ENCODE measurements at regions not wholly inside any gene's neighbourhood (a gene's known extent, or its start where the extent isn't known, plus 50 kb on each side); places are given as distances from the start of the nearest gene placed in this dataset.
A peak's percentile ranks its signal among the peaks of the same experiment; 100 is the strongest.

DNA sequence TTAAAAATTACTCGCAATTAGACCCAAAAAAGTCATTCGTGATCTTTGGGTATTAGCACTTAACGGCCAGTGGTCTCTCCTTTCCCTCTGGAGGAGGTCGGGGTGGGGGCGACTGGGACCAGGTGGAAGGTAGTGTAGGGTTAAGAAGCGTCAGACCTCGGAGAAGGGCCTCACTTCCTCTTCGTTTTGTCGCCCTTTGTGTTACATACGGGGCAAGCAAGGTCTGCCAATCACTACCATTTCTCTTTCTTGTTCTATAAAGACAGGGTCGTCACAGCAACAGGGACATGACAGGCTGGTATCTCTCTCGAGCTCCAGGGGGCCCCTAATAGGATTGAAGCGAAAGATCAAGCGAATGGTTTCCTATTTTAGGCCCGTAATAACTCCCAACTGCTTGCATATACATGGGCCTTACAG, 136.6 kb downstream of the INSIG2 start:
- TF ChIP-seq, protein P1, sequence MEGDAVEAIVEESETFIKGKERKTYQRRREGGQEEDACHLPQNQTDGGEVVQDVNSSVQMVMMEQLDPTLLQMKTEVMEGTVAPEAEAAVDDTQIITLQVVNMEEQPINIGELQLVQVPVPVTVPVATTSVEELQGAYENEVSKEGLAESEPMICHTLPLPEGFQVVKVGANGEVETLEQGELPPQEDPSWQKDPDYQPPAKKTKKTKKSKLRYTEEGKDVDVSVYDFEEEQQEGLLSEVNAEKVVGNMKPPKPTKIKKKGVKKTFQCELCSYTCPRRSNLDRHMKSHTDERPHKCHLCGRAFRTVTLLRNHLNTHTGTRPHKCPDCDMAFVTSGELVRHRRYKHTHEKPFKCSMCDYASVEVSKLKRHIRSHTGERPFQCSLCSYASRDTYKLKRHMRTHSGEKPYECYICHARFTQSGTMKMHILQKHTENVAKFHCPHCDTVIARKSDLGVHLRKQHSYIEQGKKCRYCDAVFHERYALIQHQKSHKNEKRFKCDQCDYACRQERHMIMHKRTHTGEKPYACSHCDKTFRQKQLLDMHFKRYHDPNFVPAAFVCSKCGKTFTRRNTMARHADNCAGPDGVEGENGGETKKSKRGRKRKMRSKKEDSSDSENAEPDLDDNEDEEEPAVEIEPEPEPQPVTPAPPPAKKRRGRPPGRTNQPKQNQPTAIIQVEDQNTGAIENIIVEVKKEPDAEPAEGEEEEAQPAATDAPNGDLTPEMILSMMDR (IDR thresholded peaks at IDR 0.05; ENCODE audit: insufficient read depth, low read length, missing control alignments), result no peak
- DNase-seq (ENCODE audit: low read depth, low spot score), result no peak
- no peak overlapping the region; the same call in 1 of the 2 replicates for H3K4me3 ChIP-seq (ENCODE audit: low read depth, low read length)
- CTCF ChIA-PET, result interaction anchor here (1.5 to 4.3 kb wide), 5 partner anchors 12 to 638 kb away, joined by 4 to 116 read pairs (median 8); no protein-coding TSS in a partner anchor
- POLR2A ChIA-PET, result interaction anchor here (1.1 to 1.3 kb wide), 2 partner anchors 27 to 92 kb away, joined by 3 to 4 read pairs; no protein-coding TSS in a partner anchor

DNA sequence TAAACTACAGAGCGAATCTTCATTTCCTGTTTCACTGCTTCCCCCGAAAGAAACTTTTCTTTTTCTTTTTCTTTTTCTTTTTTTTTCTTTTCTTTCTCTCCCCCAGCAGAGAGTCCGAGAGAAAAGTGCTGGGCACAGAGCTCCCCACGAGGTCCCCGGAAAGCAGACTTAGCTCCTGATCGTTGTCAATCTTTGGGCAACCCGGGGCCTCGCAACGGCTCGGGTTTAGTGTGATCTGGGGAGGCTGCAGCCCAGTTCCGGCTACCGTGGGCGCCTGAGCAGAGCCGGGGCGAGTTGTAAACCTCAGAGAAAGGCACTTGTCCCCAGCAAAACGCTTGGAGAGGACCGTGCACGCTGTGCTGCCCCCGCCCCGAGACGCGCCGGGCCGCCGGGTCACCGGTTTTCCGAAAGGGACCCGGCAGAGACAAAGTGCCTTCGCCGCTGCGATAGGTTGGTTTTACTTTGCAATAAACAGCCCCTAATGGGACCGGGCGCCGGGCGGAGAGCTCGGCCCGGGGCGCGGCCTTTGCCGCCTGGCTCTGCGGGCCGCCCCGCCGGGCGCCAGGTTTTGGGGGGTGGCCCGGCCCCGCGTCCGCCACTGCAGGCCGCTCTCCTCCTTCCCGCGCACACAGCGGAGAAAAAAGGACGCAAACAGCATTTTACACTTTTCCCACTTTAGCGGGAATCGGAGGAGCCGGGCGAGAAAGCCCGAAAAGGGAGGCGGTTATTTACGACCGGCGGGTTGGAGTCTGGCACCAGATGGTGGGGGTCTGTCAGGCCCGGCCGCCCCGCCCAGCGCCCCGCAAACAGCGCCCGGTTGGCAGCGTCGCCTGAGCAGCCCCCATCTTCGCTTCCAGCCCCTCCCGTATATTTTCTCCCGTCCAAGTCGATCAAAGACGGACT, 136.0 kb downstream of the INSIG2 start:
- CTCF ChIA-PET, result interaction anchor here (1.0 to 4.3 kb wide), 13 partner anchors 12 to 656 kb away, joined by 3 to 116 read pairs (median 4); no protein-coding TSS in a partner anchor
- peak overlapping the region; percentile 51 for H3K4me3 ChIP-seq (ENCODE audit: low read depth, low read length)
- TF ChIP-seq, protein P1 (IDR thresholded peaks at IDR 0.05; ENCODE audit: insufficient read depth, low read length, missing control alignments), result no peak
- DNase-seq (ENCODE audit: low read depth, low spot score), result no peak
- POLR2A ChIA-PET, result interaction anchor here (0.8 to 1.3 kb wide), 3 partner anchors 27 to 619 kb away, joined by 3 to 4 read pairs (median 3); no protein-coding TSS in a partner anchor

DNA sequence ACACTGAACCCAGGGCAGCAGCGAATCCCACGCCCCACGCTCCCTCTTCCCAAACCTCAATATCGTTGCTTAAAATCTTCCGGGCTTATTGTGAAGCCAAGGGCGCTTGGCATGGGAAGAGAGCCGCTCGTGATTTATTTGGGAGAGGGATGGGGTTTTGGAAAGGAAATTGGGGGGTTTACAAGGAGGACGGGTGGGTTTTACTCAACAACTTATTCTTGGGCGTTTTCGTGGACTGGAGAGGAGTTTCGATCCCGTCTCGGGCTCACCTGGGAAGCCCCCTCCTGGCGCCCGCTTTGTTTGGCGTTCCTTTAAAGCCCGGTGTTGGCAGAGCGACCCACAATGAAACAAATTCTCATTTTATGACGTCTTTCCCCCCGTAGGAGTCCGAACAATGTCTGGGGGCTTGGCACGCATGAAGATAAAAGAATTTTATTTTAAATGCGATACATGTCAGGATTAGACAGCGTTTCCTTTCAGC, 135.3 kb downstream of the INSIG2 start:
- POLR2A ChIA-PET, result interaction anchor here (0.8 to 1.3 kb wide), 3 partner anchors 28 to 620 kb away, joined by 3 to 4 read pairs (median 3); no protein-coding TSS in a partner anchor
- CTCF ChIA-PET, result interaction anchor here (0.7 to 4.3 kb wide), 18 partner anchors 13 to 657 kb away, joined by 3 to 116 read pairs (median 4); no protein-coding TSS in a partner anchor
- TF ChIP-seq, protein P1 (IDR thresholded peaks at IDR 0.05; ENCODE audit: insufficient read depth, low read length, missing control alignments), result no peak

DNA sequence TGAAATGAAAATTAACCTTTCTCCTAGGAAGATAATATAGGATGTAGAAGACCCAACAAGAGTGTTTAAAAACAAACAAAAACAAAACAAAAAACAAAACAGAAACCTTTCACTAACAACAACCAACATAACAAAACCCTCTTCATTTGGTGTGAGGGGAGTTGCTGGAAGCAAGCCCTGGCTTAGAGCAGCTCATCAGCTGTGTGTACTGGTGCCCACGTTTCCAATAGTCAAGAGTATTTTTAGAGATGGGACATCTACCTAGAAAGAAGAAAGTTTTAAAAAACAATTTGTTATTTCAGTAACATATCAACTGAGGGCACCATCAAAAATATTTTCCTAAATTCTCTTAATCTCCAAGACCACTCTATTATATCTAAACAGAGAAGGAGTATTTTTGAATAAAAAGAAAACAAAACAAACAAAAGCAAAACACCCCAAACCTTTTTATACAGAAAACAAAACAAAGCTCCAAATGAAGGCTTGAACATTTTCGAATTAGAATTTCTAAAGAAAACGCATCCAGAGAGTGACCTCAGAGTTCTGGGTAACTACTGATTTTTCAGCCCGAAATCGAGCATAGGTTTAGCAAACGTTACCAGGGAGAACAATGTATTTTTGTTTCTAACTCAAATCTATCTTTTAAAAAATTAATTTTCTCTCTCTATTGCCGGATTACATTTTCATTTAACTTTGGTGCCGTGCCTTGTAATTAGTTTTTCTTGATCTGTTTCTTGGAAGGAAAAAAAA, 134.6 kb downstream of the INSIG2 start:
- CTCF ChIA-PET, result interaction anchor here (0.6 to 4.3 kb wide), 32 partner anchors 11 to 659 kb away, joined by 3 to 116 read pairs (median 4); no protein-coding TSS in a partner anchor
- POLR2A ChIA-PET, result no interaction called here
- H3K4me3 ChIP-seq (ENCODE audit: low read depth, low read length), result no peak overlapping the region
- DNase-seq (ENCODE audit: low read depth, low spot score), result no peak
- TF ChIP-seq, protein P1 (IDR thresholded peaks at IDR 0.05; ENCODE audit: insufficient read depth, low read length, missing control alignments), result no peak

More for the DNA sequence above, 135.3 kb downstream of the INSIG2 start:
- no peak for DNase-seq (ENCODE audit: low read depth, low spot score)
- H3K4me3 ChIP-seq (ENCODE audit: low read depth, low read length), result peak overlapping the region; percentile 51

DNA sequence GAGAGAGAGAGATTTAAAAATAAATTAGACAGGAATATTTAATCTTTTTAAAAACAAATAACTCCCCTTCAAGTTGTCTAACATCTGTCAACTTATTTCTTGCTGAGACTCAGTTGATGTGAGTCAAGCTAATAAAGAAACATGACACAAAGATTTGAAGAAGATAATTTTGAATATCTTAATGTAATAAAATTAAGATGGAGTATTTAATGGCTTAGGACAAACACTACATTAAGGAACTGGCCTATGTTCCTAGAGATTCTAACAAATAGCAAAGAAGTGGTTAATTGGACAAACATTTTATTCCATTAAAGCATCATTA, 134.0 kb downstream of the INSIG2 start:
- POLR2A ChIA-PET, result no interaction called here

More for the DNA sequence above, 134.0 kb downstream of the INSIG2 start:
- CTCF ChIA-PET, result interaction anchor here (0.6 to 4.3 kb wide), 41 partner anchors 11 to 659 kb away, joined by 3 to 116 read pairs (median 4); no protein-coding TSS in a partner anchor
- DNase-seq (ENCODE audit: low read depth, low spot score), result no peak
- no peak overlapping the region for H3K4me3 ChIP-seq (ENCODE audit: low read depth, low read length)
- TF ChIP-seq, protein P1 (IDR thresholded peaks at IDR 0.05; ENCODE audit: insufficient read depth, low read length, missing control alignments), result no peak

All from AG04449 (cell line).